Heart left ventricle (tissue), 16 donors: ENCODE measurements at regions not wholly inside any gene's neighbourhood (a gene's known extent, or its start where the extent isn't known, plus 50 kb on each side); places are given as distances from the start of the nearest gene placed in this dataset.

Experiments used
- ATAC-seq, 4 donors: fragments of 200-7000 bp; cut with Tn5 transposase; one replicate each; pipeline ENCODE4 v1.9.1; 2020 to 2022; ENCODE audit warnings: moderate library complexity in 4 of 4, mild to moderate bottlenecking in 3 of 4, moderate number of reproducible peaks in 1 of 4
- DNase-seq, 5 donors: peaks; one replicate each; pipeline ENCODE4 v3.0.0-alpha.2; 2020
- H3K27ac ChIP-seq, 12 donors: fragments of 200-600 bp; sonication (generic) in 4 of 12; one replicate each; pipeline versions ENCODE4 v1.5.0 to v1.8.0; 2016 to 2022; ENCODE audit warnings: mild to moderate bottlenecking in 2 of 12
- H3K27me3 ChIP-seq, 9 donors: fragments of 200-600 bp; sonication (generic) in 2 of 9; one replicate each; pipeline versions ENCODE4 v1.5.1 to v1.8.0; 2016 to 2022; ENCODE audit warnings: mild to moderate bottlenecking in 3 of 9
- H3K36me3 ChIP-seq, 9 donors: fragments of 200-600 bp; sonication (generic) in 2 of 9; one replicate each; pipeline versions ENCODE4 v1.5.0 to v1.8.0; 2018 to 2022; ENCODE audit warnings: mild to moderate bottlenecking in 2 of 9
- H3K4me1 ChIP-seq, 12 donors: fragments of 200-600 bp; sonication (generic) in 4 of 12; one replicate each; pipeline versions ENCODE4 v1.5.0 to v1.8.0; 2016 to 2022; ENCODE audit warnings: mild to moderate bottlenecking in 3 of 12
- H3K4me3 ChIP-seq, 12 donors: fragments of 200-600 bp; sonication (generic) in 4 of 12; one replicate each; pipeline versions ENCODE4 v1.5.0 to v1.8.0; 2017 to 2022; ENCODE audit warnings: mild to moderate bottlenecking in 9 of 12, moderate library complexity in 4 of 12
- H3K9me3 ChIP-seq, 12 donors: fragments of 200-600 bp; sonication (generic) in 4 of 12; one replicate each; pipeline versions ENCODE4 v1.5.0 to v1.8.0; 2016 to 2022; ENCODE audit warnings: mild to moderate bottlenecking in 1 of 12
- CTCF ChIP-seq, 12 donors: fragments of 200-600 bp; sonication (generic) in 4 of 12; IDR thresholded peaks; one replicate each; pipeline versions ENCODE4 v1.5.0 to v1.8.0; 2018 to 2022; ENCODE audit warnings: antibody characterized with exemption in 12 of 12, mild to moderate bottlenecking in 5 of 12
- POLR2A ChIP-seq, 2 donors: fragments of 450-650 bp; IDR thresholded peaks; one replicate each; pipeline ENCODE4 v1.6.1; 2017; ENCODE audit warnings: antibody characterized with exemption in 2 of 2, mild to moderate bottlenecking in 2 of 2, moderate library complexity in 2 of 2
- WGBS, 4 donors: extraction: QIAGEN DNeasy Blood & Tissue Kit in 2 of 4; methylation state at CpG; one replicate each; pipeline versions ENCODE4 v1.1.5 to v1.1.7; 2013 to 2018; 5-methylcytosine and 5-hydroxymethylcytosine counted together
- intact Hi-C, 10 donors: fragments of 100-400 bp; cut with DNase I; formaldehyde crosslinking; loops; one replicate each; pipeline versions ENCODE4 v1.11.1 to v1.14.2; 2022
- donor health status: ischemic (EF 13 %, LVEDD 7.1; RV severe dilation, severe dysfunction).
- donor health status: healthy with polysubstance abuse.
- donor health status: DM: no; HTN: yes; CAD: no.
- donor health status: DM: no; HTN: no; CAD: no.
- donor health status: ischemic (EF 25% LVEDD 6.9; RV normal size, moderate dysfunction).
- donor health status: ischemic (EF 25% LVEDD 5.7; RV mildly dilated, moderate dysfunction).
- donor health status: healthy.
- donor health status: DM: yes; HTN: yes; CAD: no.
- donor health status: ischemic (EF 35%, LVEDD 5.7; RV mildly dilated, moderate dysfunction).
- donor health status: nonischemic (EF 11% LVEDD 7.7; RV severe dilation, severe dysfunction).
- donor health status: DM: yes; HTN: yes; CAD: no.
- donor health status: PGD.
- donor health status: ischemic (EF 29% LVEDD 5.4; RV normal size, mild dysfunction).
- donor health status: nonischemic (EF 23%, LVEDD 6.1; RV moderate dilation, normal function).

GRCh38 chr1:95366498-95366897, 132.5 kb downstream of the RWDD3 start:
- 76 to 86% (median 82%) methylated on average over 3 of the region's 3 CpGs for WGBS, 4 donors
- H3K9me3 ChIP-seq, result no peaks in the 10 kb centered on the region
- no peak overlapping the region for H3K4me3 ChIP-seq
- intact Hi-C loops, result no loop called here
- no peak overlapping the region for H3K27ac ChIP-seq
- ATAC-seq, result no peak
- no peaks in the 10 kb centered on the region for H3K4me1 ChIP-seq
- no peaks in the 10 kb centered on the region for H3K36me3 ChIP-seq
- H3K27me3 ChIP-seq, result peaks cover 0 to 3% (median 0%) of the 10 kb centered on the region in 9 donors
- TF ChIP-seq CTCF (IDR thresholded peaks at IDR 0.05) (no peak), POLR2A (IDR thresholded peaks at IDR 0.05) (no peak)
- DNase-seq, result no peak

- WGBS, 4 donors, result 66 to 78% (median 70%) methylated on average over 4 of the region's 4 CpGs
- no peak overlapping the region for H3K27ac ChIP-seq
- no peak overlapping the region for H3K4me3 ChIP-seq
- H3K4me1 ChIP-seq, result no peaks in the 10 kb centered on the region
- no peaks in the 10 kb centered on the region for H3K27me3 ChIP-seq
- TF ChIP-seq CTCF (IDR thresholded peaks at IDR 0.05) (no peak), POLR2A (IDR thresholded peaks at IDR 0.05) (no peak)
- intact Hi-C loops, result no loop called here
- DNase-seq (no peak), ATAC-seq (no peak)
- no peaks in the 10 kb centered on the region for H3K9me3 ChIP-seq
- H3K36me3 ChIP-seq, result no peaks in the 10 kb centered on the region
Observed at GRCh38 chr1:95368178-95368577, 134.2 kb downstream of the RWDD3 start.

GRCh38 chr1:95369985-95370690, 136.1 kb downstream of the RWDD3 start:
- DNase-seq (no peak), ATAC-seq (no peak)
- Histone ChIP-seq H3K4me3 (no peak overlapping the region), H3K36me3 (no peaks in the 10 kb centered on the region), H3K9me3 (no peaks in the 10 kb centered on the region), H3K27me3 (no peaks in the 10 kb centered on the region), H3K27ac (no peak overlapping the region), H3K4me1 (no peaks in the 10 kb centered on the region)
- intact Hi-C loops, result no loop called here
- WGBS, 4 donors, result 81 to 86% (median 84%) methylated on average over 7 of the region's 7 CpGs
- no peak for TF ChIP-seq POLR2A (IDR thresholded peaks at IDR 0.05)
- TF ChIP-seq CTCF (IDR thresholded peaks at IDR 0.05), result no peak

- TF ChIP-seq POLR2A (IDR thresholded peaks at IDR 0.05) (no peak), CTCF (IDR thresholded peaks at IDR 0.05) (no peak)
- no peak overlapping the region for H3K27ac ChIP-seq
- no peaks in the 10 kb centered on the region for H3K4me1 ChIP-seq
- intact Hi-C loops, result no loop called here
- no peak overlapping the region for H3K4me3 ChIP-seq
- no peaks in the 10 kb centered on the region for H3K36me3 ChIP-seq
- 83 to 87% (median 86%) methylated on average over 13 of the region's 13 CpGs for WGBS, 4 donors
- no peaks in the 10 kb centered on the region for H3K9me3 ChIP-seq
- ATAC-seq (no peak), DNase-seq (no peak)
- H3K27me3 ChIP-seq, result no peaks in the 10 kb centered on the region
Observed at GRCh38 chr1:95370691-95371562, 136.9 kb downstream of the RWDD3 start.
